ENCODE measurements at regions not wholly inside any gene's neighbourhood (a gene's known extent, or its start where the extent isn't known, plus 50 kb on each side); places are given as distances from the start of the nearest gene placed in this dataset.

GRCh38 chr3:130814691-130815472, 68.3 kb upstream of the PIK3R4 start:
- TF ChIP-seq, protein P1, sequence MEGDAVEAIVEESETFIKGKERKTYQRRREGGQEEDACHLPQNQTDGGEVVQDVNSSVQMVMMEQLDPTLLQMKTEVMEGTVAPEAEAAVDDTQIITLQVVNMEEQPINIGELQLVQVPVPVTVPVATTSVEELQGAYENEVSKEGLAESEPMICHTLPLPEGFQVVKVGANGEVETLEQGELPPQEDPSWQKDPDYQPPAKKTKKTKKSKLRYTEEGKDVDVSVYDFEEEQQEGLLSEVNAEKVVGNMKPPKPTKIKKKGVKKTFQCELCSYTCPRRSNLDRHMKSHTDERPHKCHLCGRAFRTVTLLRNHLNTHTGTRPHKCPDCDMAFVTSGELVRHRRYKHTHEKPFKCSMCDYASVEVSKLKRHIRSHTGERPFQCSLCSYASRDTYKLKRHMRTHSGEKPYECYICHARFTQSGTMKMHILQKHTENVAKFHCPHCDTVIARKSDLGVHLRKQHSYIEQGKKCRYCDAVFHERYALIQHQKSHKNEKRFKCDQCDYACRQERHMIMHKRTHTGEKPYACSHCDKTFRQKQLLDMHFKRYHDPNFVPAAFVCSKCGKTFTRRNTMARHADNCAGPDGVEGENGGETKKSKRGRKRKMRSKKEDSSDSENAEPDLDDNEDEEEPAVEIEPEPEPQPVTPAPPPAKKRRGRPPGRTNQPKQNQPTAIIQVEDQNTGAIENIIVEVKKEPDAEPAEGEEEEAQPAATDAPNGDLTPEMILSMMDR (IDR thresholded peaks at IDR 0.05; ENCODE audit: insufficient read depth, low read depth, low read length) = no peak
- TF ChIP-seq EZH2 (IDR thresholded peaks at IDR 0.05; ENCODE audit: insufficient read depth, low read length) = no peak

All from astrocyte (in vitro differentiated cells and primary cell).